PC-9 (cell line): ENCODE measurements at regions not wholly inside any gene's neighbourhood (a gene's known extent, or its start where the extent isn't known, plus 50 kb on each side); places are given as distances from the start of the nearest gene placed in this dataset.

Source experiments
- BruUV-seq: library from RNA; stranded (reverse); fragments of 400-500 nt; replicated peaks from 2 replicates; lab custom pipeline; 2021; lab: Mats Ljungman, UMichigan
- CTCF ChIA-PET: fragments of 300-600 bp; sonication (Branson Sonifier 250); formaldehyde crosslinking; loops from one replicate; lab custom pipeline; 2022; ENCODE audit warnings: antibody characterized with exemption; lab: Charles Lee
- POLR2A ChIA-PET: fragments of 300-600 bp; sonication (Branson Sonifier 250); formaldehyde crosslinking; loops from one replicate; lab custom pipeline; 2022; ENCODE audit warnings: antibody characterized with exemption; ENCODE audit not compliant: unreplicated experiment; lab: Charles Lee
- DNase-seq, 2 experiments: peaks; one replicate each; pipeline versions ENCODE4 v3.0.0 to v3.0.0-alpha.2; 2015 to 2022; ENCODE audit warnings: mixed read lengths in 1 of 2
- H2AFZ ChIP-seq: fragments of 200-600 bp; sonication (generic); 2 replicates; pipeline ENCODE4 v1.8.1; 2017; ENCODE audit warnings: antibody characterized with exemption
- H3F3A ChIP-seq: fragments of 200-600 bp; sonication (generic); 2 replicates; pipeline ENCODE4 v1.8.1; 2017; ENCODE audit warnings: antibody characterized with exemption, mild to moderate bottlenecking, low read depth; ENCODE audit not compliant: insufficient read depth
- H3K27ac ChIP-seq: fragments of 200-600 bp; sonication (generic); 2 replicates; pipeline ENCODE4 v1.6.1; 2016; ENCODE audit warnings: mixed run types
- H3K27me3 ChIP-seq: fragments of 200-600 bp; sonication (generic); 2 replicates; pipeline ENCODE4 v1.6.1; 2016; ENCODE audit warnings: low read depth, mixed run types; ENCODE audit not compliant: insufficient read depth
- H3K36me3 ChIP-seq: fragments of 200-600 bp; sonication (generic); 2 replicates; pipeline ENCODE4 v1.6.1; 2016; ENCODE audit warnings: low read depth, mixed run types
- H3K4me1 ChIP-seq: fragments of 200-600 bp; sonication (generic); replicated peaks from 2 replicates; pipeline ENCODE4 v1.6.1; 2016; ENCODE audit warnings: mixed run types; ENCODE audit not compliant: insufficient read depth
- H3K4me2 ChIP-seq: fragments of 200-600 bp; sonication (generic); 2 replicates; pipeline ENCODE4 v1.6.1; 2017; ENCODE audit warnings: mixed run types
- H3K4me3 ChIP-seq: fragments of 200-600 bp; sonication (generic); 2 replicates; pipeline ENCODE4 v1.6.1; 2016; ENCODE audit warnings: mixed run types
- H3K79me2 ChIP-seq: fragments of 200-600 bp; sonication (generic); 2 replicates; pipeline ENCODE4 v1.6.1; 2017; ENCODE audit warnings: low read depth, mixed run types
- H3K9me2 ChIP-seq: fragments of 200-600 bp; sonication (generic); 2 replicates; pipeline ENCODE4 v1.8.1; 2017; ENCODE audit warnings: mild to moderate bottlenecking; ENCODE audit not compliant: insufficient read depth
- H3K9me3 ChIP-seq: fragments of 200-600 bp; sonication (generic); 2 replicates; pipeline ENCODE4 v1.8.1; 2016; ENCODE audit warnings: low read depth; ENCODE audit not compliant: insufficient read depth
- H4K20me1 ChIP-seq: fragments of 200-600 bp; sonication (generic); 2 replicates; pipeline ENCODE4 v1.8.1; 2017; ENCODE audit not compliant: insufficient read depth
- CTCF ChIP-seq: fragments of 200-600 bp; sonication (generic); conservative IDR thresholded peaks from 2 replicates; pipeline ENCODE4 v1.6.1; 2017; ENCODE audit warnings: mixed run types, antibody characterized with exemption, mild to moderate bottlenecking, moderate library complexity
- EZH2 ChIP-seq: fragments of 200-600 bp; sonication (generic); IDR thresholded peaks from 2 replicates; pipeline ENCODE4 v1.8.0; 2017; ENCODE audit warnings: antibody characterized with exemption, low read depth
- intact Hi-C: fragments of 100-400 bp; cut with micrococcal nuclease; formaldehyde crosslinking; loops from one replicate; pipeline ENCODE4 v1.10.0; 2022; ENCODE audit not compliant: unreplicated experiment

DNA sequence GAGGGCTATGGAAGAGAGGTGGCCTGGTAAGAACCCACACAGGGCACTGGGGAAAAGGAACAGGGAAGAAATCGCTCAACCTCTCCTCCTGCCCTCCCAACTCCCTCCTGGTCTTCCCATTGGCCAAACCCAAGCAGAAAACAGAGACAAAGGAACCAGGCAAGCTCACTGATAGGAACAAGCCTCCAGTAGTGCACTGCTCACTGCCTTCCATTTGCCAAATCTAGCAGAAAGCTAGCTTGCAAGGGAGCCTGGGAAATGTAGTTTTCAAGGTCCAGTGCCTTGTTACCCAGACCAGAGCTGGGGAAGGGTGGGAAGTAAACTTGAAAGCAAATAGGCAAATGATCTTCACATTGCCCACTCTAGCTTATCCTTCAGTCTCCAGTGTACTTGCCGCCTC lies 556.1 kb upstream of the AUTS2 start:
- Histone ChIP-seq H3K4me1 (no peaks in the 10 kb centered on the region), H3K4me2 (no peak overlapping the region), H3K27ac (no peak overlapping the region), H3K9me3 (no peaks in the 10 kb centered on the region), H3K79me2 (no peaks in the 10 kb centered on the region), H3K4me3 (no peak overlapping the region), H3K9me2 (no peaks in the 10 kb centered on the region), H2AFZ (no peak overlapping the region), H3K27me3 (no peaks in the 10 kb centered on the region), H3F3A (no peaks in the 10 kb centered on the region), H3K36me3 (no peaks in the 10 kb centered on the region), H4K20me1 (no peaks in the 10 kb centered on the region)
- DNase-seq: no peak
- ChIA-PET POLR2A (no interaction called here), CTCF (no interaction called here)
- TF ChIP-seq EZH2 (no peak), CTCF (no peak)
- intact Hi-C loops: no loop called here
- no TSS peak for BruUV-seq

GRCh38 chr7:69047151-69047754 lies 551.0 kb upstream of the AUTS2 start:
- ChIA-PET CTCF (no interaction called here), POLR2A (no interaction called here)
- no TSS peak for BruUV-seq
- no peak overlapping the region for H3K4me2 ChIP-seq
- intact Hi-C loops: no loop called here
- H4K20me1 ChIP-seq: no peaks in the 10 kb centered on the region
- no peaks in the 10 kb centered on the region for H3K9me3 ChIP-seq
- no peaks in the 10 kb centered on the region for H3K4me1 ChIP-seq
- H3K79me2 ChIP-seq: no peaks in the 10 kb centered on the region
- H3K9me2 ChIP-seq: no peaks in the 10 kb centered on the region
- H3F3A ChIP-seq: no peaks in the 10 kb centered on the region
- H2AFZ ChIP-seq: no peak overlapping the region
- no peaks in the 10 kb centered on the region for H3K27me3 ChIP-seq
- H3K27ac ChIP-seq: no peak overlapping the region
- no peak overlapping the region for H3K4me3 ChIP-seq
- TF ChIP-seq CTCF: no peak
- no peak for TF ChIP-seq EZH2
- no peaks in the 10 kb centered on the region for H3K36me3 ChIP-seq
- no peak for DNase-seq

DNA sequence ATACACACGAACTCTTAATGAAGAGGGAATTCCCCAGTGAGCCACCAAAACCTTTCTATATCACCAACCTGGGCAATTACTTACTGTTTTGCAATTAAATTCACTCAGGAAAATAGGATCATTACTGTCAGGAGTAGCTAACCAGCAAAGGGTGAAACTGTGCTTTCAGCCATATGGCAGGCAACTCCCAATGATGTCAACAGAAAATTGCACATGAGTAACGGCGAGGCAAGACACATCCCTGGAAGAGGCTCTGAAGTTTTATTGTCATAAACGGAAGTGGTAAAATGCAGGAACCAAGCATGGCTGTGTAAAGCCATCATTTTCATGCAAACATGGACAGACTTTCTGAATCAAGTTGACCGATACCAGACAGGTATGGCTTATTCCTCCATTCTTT lies 548.9 kb upstream of the AUTS2 start:
- H3K36me3 ChIP-seq: no peaks in the 10 kb centered on the region
- H3K79me2 ChIP-seq: no peaks in the 10 kb centered on the region
- no peaks in the 10 kb centered on the region for H3K27me3 ChIP-seq
- H4K20me1 ChIP-seq: no peaks in the 10 kb centered on the region
- TF ChIP-seq EZH2: no peak
- no peak for TF ChIP-seq CTCF
- no peaks in the 10 kb centered on the region for H3F3A ChIP-seq
- ChIA-PET POLR2A (no interaction called here), CTCF (no interaction called here)
- H3K27ac ChIP-seq: no peak overlapping the region
- intact Hi-C loops: no loop called here
- no peak overlapping the region for H3K4me2 ChIP-seq
- H2AFZ ChIP-seq: no peak overlapping the region
- no peak for DNase-seq
- no peak overlapping the region for H3K4me3 ChIP-seq
- no peaks in the 10 kb centered on the region for H3K9me3 ChIP-seq
- no TSS peak for BruUV-seq
- no peaks in the 10 kb centered on the region for H3K9me2 ChIP-seq
- no peaks in the 10 kb centered on the region for H3K4me1 ChIP-seq
